HPDE6-E6E7 (cell line): ENCODE measurements at regions not wholly inside any gene's neighbourhood (a gene's known extent, or its start where the extent isn't known, plus 50 kb on each side); places are given as distances from the start of the nearest gene placed in this dataset.

Experiments
- DNase-seq: peaks from one replicate; pipeline ENCODE4 v3.0.0; 2011; ENCODE audit warnings: missing footprints; ENCODE audit errors: extremely low spot score

GRCh38 chr13:73967397-73968165, 166.6 kb downstream of the KLF12 start:
- no peak for DNase-seq

GRCh38 chr13:73966331-73966730, 167.9 kb downstream of the KLF12 start:
- DNase-seq = no peak

DNA sequence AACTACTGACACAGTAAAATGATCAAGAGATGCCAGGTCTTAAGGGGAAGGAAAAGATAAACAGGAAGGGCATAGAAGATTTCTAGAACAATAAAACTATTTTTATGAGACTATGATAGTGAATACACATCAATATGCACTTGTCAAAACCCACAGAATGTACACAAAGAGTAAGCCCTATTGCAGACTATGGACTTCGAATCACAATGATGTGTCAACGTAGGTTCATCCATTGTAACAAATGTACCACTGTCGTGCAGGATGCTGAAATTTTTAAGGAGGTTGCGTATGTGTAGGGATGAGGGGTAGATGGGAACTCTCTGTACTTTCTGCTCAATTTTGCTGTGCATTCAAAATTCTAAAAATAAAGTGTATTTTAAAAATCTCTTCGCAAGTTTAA, 171.9 kb downstream of the KLF12 start:
- no peak for DNase-seq

DNA sequence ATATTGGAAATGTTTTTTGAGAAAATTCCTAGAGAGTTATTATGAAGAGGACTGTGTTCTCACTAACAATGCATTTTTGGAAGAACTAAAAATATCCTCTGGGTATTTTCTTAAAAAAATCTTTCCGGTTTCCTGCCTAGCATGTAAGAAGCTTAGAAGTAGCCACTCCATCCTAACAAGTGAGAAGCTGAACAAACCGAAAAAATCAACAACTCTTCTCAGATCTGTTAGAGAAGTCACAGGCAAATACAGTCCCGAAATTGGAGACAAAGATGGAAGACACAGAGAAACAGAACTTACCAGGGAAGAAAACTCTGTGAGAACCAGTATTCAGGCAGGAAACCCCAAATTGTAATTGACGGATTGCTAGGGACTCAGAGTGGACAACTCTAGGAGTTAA, 173.0 kb downstream of the KLF12 start:
- no peak for DNase-seq

DNA sequence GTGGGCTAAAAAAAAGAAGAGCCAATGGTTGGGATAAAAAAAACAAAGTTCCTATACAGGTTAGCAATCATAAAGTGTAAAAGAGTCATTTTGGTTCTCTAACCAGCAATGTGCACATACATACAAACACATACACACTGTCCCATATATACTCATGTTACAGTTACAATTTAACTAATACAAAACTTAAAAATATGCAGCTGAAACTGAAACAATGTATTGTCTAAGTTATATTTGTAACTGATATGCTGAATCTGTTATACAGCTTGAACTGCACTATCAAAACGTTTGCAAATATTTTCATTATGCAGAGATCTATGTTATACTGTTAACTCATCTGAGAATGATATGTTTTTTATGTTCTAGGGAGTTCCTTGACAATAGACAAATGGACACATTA, 173.7 kb downstream of the KLF12 start:
- no peak for DNase-seq

DNA sequence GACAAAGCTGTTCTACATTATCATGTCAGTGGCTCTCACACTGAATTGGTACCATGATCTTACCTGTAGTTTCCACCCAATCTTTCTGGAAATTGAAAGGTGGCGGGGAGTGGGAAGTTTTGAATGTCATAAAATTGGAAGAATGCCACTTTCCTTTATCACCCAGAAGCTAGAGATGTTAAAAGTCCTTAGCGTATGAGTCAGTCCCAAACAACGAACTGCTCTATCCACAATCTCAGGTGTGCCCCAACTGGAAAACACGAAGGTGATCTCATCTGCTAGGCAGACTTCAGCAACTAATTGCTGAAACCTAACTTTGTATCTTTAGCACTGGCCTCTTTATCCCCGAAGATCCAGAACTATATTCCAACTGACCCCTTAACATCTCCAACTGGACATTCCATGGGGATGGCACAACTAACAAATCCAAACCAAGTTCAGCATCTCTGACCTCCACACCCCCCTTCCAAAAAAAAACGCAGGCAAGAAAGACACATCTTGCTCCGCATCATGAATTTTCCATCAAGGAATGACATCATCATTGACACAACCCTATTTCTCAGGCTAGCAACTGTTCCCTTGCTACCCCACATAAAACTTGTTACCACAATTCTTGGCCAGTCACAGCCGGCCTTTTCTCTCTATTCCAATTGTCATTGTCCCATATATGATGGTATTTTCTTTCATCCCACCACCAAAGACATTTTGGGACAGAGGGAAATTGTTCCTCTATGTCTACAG, 175.4 kb downstream of the KLF12 start:
- peak; percentile 61 for DNase-seq

GRCh38 chr13:73957889-73958288, 176.3 kb downstream of the KLF12 start:
- no peak for DNase-seq

GRCh38 chr13:73956795-73957408, 177.3 kb downstream of the KLF12 start:
- no peak for DNase-seq

DNA sequence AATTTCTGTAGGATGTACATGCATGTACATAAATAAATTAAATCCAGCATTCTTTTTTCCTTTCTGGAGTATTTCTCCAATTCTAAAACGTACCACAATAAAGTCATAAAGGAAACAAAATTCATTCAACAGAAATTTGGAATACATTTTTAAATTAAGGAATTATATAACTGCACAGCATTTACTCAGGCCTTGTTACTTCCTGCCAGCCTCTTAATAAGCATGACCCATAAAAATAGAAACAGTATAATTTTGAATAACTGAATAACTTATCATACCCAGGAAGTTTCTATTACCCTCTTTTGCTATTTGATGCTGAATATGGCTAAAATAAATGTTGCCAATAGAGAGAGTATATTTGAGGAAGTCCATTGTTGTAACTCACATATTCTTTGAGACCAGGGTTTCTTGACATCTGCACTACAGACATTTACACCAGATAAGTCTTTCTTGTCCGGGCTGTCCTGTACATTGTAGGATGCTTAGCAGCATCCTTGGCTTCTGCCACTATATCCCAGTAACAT, 178.2 kb downstream of the KLF12 start:
- DNase-seq = no peak

- no peak for DNase-seq
These were observed 179.4 kb downstream of the KLF12 start for GRCh38 chr13:73954808-73955207.

DNA sequence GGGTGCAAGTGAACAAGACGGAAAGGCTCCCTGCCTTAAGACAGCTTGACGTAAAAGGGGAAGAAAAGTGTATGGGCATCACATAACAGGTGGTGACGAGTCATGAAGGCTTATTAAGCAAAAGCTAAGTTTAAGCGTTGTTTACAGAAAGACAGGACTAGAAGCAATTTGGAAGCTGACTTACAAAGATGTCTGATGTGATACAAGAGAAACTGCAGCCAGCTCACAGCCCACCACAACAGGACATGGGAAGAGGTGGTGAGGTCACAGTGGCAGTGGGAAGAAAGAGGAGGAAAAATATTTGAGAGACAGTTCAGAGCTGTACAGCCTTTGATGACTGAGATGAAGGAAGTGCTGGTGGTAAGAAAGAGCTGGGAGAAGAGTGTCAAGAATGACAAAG, 181.6 kb downstream of the KLF12 start:
- DNase-seq = no peak

GRCh38 chr13:73948848-73949529, 185.2 kb downstream of the KLF12 start:
- no peak for DNase-seq

DNA sequence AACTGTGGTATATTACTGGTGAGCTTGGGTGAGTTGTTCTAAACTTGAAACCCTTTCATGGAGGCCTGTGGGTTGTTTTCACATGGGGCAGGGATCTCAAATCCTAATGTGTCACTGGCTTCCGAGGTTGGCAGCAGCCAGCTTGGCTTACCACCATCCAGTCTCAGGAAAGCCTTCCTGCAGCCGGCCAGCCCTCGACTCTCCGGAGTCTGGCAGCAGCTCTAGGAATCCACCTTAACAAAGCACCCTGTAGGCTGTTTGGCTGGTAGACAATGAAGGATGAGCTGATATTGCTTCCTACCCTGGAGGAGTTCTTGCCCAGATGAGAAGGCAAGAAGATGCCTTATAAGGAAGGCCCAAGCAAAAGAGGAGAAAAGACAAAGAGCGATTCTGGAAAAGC, 188.3 kb downstream of the KLF12 start:
- DNase-seq = no peak

DNA sequence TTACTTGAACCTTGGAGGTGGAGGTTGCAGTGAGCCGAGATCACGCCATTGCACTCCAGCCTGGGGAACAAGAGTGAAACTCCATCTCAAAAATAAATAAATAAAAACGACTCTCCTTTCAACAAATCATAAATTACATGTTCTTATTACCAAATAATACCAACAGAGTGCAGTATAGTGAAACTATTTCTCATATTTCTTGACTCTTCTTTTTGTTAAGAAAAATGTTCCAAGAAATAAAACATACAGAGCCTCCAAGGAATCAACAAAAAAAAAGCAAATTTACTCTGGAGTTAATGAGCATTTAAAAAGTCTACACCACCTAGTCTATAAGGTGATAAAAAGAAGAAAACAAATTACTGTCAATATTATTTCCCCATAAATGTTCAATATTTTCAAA, 188.8 kb downstream of the KLF12 start:
- no peak for DNase-seq

DNA sequence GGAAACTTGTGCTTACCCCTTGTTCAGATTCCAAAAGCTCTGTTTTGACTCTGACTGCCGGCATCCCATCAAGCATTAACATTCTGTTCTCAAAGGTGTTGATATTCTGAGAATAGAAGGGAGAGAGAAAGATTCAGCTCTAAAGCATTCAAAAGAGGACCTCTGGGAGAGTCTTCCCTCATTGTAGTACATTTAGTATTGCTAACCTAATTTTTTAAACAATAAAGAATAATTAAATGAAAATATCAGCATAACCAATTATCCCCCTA, 190.3 kb downstream of the KLF12 start:
- DNase-seq = no peak

DNA sequence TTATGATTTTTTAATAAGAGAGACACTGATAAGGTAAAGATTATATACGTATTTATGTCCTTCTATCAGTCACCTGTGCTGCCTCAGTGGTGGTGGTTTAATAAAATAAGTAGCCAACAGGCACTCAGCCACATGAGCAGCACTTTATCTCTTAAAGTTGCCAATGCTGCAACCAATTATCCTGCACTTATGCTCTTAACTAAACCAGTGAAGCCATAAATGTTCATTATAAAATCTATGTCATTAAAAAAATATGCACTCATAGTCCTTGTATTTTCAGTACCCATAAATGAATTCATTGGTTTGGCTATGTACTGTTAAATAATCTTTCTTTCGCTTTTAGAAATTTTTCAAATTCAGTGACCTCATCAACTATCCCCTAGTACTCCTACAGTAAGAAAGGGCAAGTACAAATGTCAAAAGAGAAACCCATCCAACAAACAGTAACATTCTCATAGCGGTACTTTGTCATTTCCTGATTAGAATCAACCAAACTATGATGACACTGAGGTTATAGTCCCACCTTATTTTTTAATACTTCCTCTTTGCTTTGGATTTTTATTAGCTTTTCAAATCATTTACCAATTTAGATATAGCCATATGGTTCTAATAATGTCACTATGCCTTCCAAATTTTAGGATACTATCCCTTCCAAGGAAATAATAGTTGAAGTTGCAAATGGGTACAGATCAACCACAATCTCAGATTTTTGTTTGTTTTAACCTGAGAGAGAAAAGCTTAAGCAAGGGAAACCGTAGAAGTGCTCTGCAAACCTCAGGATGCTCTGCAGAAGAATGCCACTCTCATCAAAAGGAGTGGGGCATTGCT, 190.9 kb downstream of the KLF12 start:
- no peak for DNase-seq

DNA sequence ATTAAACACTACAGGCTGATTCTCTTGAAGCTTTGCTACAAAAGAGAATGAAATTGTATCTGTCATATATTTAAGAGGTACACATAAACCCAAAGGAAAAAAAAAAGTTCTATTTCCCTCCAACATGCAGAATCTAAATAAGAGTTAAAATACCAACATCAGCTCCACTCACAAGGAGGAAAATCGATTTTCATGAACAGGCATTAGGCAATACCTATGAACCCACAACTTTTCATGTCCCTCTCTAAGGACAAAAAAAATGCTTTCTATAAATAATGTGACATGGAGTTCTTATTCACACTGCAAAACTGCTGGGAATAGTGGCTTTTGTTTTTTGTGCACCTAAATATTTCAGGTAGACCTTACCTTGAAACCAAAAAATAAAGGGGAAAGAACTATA, 192.5 kb downstream of the KLF12 start:
- DNase-seq = no peak

- no peak for DNase-seq
These were observed 194.1 kb downstream of the KLF12 start for GRCh38 chr13:73940098-73940497.

GRCh38 chr13:73939603-73940002, 194.6 kb downstream of the KLF12 start:
- DNase-seq = no peak

DNA sequence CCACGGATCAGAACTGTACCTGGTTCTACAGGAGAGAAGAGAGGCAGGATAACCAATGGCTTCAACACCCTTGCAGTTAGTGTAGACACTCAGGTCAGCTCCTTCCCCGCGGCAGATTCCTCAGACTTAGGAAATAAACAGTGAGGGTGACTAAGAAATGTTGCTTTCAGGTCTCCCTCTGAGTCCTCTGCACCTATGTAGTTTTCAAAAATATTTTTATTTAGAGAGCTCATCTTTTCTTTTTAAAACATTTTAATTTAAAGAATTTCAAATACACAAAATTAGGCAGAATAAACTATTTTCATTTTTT, 195.2 kb downstream of the KLF12 start:
- no peak for DNase-seq

DNA sequence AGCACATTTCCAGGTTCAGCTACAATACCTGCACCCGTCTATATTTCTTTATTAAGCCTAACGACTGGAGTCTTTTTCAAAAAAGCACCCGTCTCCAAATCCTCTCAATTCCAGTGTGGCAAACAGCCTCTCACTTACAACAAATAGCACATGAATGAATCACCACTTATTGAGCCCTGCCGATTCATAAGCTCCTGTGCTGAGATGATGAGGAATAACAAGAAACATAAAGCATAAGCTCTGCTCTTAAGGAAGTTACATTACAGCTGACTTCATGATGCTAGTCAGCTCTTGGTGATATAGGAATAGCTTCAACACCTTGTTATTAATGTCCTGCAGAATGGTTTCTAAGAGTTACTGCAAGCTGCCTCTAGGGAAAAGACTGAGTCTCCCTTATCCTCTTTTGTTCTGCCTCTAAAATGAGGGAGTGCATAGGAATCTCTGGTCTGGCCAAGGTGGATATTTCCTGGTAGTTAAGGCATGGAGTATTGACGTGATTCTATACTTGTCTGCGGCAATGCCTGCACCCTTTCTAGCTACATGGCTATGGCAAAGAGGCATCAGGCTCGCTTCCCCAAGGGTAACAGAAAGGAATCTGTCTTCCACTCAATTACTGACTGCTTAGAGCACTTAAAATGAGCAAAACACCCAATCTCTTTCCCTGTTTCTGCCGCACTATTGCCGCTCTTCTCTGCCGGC, 195.7 kb downstream of the KLF12 start:
- peak; percentile 49 for DNase-seq
